Esophagus squamous epithelium (tissue), 4 donors: ENCODE measurements at regions not wholly inside any gene's neighbourhood (a gene's known extent, or its start where the extent isn't known, plus 50 kb on each side); places are given as distances from the start of the nearest gene placed in this dataset.

Experiments used
- POLR2A ChIP-seq, 4 donors: fragments of 450-650 bp; IDR thresholded peaks; one replicate each; pipeline ENCODE4 v1.6.1; 2017; ENCODE audit warnings: antibody characterized with exemption in 4 of 4, mild to moderate bottlenecking in 4 of 4, moderate library complexity in 3 of 4
- TF ChIP-seq, protein P1 (sequence below), 6 experiments: fragments of 450-650 bp in 4 of 6; fragments of 200-600 bp in 2 of 6; sonication (generic) in 2 of 6; IDR thresholded peaks; one replicate each; pipeline ENCODE4 v1.5.1; 2016 to 2019; ENCODE audit warnings: antibody characterized with exemption in 6 of 6, mild to moderate bottlenecking in 4 of 6, moderate library complexity in 4 of 6

DNA sequence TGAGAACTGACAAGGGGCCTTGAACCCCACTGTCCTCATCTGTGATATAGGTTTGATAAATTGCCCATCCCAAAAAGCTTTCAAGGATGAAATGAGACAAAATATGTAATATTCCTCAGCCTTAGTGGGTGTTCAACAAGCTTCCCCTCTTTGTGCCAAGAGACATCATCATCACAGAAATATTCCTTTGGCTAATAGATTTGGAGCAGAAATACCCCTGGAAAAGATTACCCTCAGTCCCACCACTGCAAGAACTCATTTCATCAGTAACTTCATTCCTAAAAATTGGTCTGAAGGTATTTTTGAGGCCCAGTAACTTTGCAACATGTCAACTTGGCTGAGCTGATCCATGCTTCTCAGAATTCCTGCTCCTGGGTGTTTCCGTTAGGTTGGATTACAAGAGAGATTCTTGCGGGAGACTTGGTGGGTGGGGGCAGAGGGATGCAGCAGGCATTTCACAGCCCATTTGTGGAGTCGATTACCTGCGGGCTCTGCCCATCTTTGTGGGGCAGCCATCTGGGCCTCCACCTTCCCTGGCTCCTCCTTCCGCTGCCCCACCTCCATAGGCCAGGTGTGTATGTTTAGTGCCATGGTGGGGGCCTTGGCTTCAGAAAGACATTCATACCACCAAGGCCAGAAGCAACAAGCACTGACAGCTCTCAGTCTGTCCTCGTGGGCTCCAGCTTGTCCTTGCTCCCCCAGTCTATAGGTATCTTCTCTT is 263.9 kb downstream of the GLI2 start:
- TF ChIP-seq, protein P1, sequence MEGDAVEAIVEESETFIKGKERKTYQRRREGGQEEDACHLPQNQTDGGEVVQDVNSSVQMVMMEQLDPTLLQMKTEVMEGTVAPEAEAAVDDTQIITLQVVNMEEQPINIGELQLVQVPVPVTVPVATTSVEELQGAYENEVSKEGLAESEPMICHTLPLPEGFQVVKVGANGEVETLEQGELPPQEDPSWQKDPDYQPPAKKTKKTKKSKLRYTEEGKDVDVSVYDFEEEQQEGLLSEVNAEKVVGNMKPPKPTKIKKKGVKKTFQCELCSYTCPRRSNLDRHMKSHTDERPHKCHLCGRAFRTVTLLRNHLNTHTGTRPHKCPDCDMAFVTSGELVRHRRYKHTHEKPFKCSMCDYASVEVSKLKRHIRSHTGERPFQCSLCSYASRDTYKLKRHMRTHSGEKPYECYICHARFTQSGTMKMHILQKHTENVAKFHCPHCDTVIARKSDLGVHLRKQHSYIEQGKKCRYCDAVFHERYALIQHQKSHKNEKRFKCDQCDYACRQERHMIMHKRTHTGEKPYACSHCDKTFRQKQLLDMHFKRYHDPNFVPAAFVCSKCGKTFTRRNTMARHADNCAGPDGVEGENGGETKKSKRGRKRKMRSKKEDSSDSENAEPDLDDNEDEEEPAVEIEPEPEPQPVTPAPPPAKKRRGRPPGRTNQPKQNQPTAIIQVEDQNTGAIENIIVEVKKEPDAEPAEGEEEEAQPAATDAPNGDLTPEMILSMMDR (IDR thresholded peaks at IDR 0.05): no peak
- no peak for TF ChIP-seq POLR2A (IDR thresholded peaks at IDR 0.05)
